ENCODE measurements at regions not wholly inside any gene's neighbourhood (a gene's known extent, or its start where the extent isn't known, plus 50 kb on each side); places are given as distances from the start of the nearest gene placed in this dataset.

DNA sequence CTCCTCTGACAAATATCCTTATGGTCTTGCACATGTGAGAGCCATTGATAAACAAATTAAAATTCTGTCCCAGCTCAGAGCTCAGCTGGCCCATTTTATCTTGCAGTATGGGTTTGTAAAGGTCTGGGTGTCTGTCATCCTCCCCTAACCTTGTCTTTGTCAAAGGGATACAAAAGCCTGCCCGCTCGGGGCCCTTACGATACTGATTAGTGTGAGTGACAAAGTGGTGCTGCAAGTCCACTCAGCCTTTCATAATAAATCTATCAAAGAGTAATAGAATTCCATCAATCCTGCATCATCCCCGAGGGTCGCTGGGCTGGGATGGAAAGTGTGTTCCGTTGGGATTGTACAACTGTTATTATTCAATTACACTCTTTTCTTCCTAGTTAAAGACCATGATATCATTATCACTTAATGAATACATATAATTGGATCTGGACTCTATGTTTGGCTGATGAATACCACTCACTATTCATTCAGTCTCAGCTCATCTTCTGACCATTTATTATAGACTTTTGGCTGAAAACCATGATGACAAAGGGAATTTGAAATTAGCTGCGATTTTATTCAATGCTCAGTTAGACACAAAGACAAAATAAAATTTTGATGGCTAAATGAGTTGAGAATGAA, 122.5 kb upstream of the FOXD3 start:
- H3K27ac ChIP-seq (ENCODE audit: low read depth, low read length, poor library complexity, severe bottlenecking) = no peak overlapping the region
- no peak overlapping the region for H3K4me2 ChIP-seq (ENCODE audit: low read length)
- H2AFZ ChIP-seq (ENCODE audit: low read length) = no peak overlapping the region
- H3K4me1 ChIP-seq (ENCODE audit: insufficient read depth, low read length, poor library complexity, severe bottlenecking) = peaks cover 2% of the 10 kb centered on the region
- DNase-seq (ENCODE audit: low spot score) = no peak
- CTCF ChIA-PET (ENCODE audit: unreplicated experiment) = no interaction called here
- POLR2A ChIA-PET = interaction anchor here (0.6 kb wide), 1 partner anchor 567 kb away, joined by 3 read pairs; no protein-coding TSS in a partner anchor
- no peaks in the 10 kb centered on the region for H3K79me2 ChIP-seq (ENCODE audit: insufficient read depth, low read depth, low read length)
- no TSS peak for BruUV-seq (replicated peaks)
- H3K4me3 ChIP-seq (ENCODE audit: low read depth, low read length, poor library complexity, severe bottlenecking) = no peak overlapping the region
- no peaks in the 10 kb centered on the region for H3K36me3 ChIP-seq (ENCODE audit: insufficient read depth, low read length)
- TF ChIP-seq EZH2phosphoT487 (IDR thresholded peaks at IDR 0.05; ENCODE audit: borderline replicate concordance, low read depth, low read length) = no peak
- no peaks in the 10 kb centered on the region for H4K20me1 ChIP-seq (ENCODE audit: insufficient read depth, low read length)
- intact Hi-C loops (cut with micrococcal nuclease; ENCODE audit: unreplicated experiment) = no loop called here
- no peaks in the 10 kb centered on the region for H3K9me2 ChIP-seq (ENCODE audit: insufficient read depth, low read length)
- no peaks in the 10 kb centered on the region for H3K9me3 ChIP-seq (ENCODE audit: low read length)

DNA sequence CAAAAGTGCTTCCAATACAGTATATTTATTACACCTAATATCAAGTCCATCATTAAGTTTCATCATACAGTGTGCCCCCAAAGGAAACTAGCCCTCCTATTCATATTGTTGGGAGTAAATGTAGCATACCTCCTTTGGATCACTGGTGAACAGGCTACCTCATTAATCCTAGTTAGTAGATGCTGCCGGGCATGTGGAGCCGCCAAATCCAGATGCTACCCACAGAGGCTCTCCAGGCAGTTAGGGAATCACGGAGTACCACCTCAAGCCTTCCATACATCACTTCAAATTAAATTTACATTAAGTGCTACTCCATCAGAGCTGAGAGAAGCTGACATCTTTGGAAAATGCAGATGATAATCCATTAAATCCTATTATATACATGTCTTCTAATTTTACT, 121.7 kb upstream of the FOXD3 start:
- no peaks in the 10 kb centered on the region for H3K4me1 ChIP-seq (ENCODE audit: insufficient read depth, low read length, poor library complexity, severe bottlenecking)
- no peaks in the 10 kb centered on the region for H3K36me3 ChIP-seq (ENCODE audit: insufficient read depth, low read length)
- TF ChIP-seq, protein P1, sequence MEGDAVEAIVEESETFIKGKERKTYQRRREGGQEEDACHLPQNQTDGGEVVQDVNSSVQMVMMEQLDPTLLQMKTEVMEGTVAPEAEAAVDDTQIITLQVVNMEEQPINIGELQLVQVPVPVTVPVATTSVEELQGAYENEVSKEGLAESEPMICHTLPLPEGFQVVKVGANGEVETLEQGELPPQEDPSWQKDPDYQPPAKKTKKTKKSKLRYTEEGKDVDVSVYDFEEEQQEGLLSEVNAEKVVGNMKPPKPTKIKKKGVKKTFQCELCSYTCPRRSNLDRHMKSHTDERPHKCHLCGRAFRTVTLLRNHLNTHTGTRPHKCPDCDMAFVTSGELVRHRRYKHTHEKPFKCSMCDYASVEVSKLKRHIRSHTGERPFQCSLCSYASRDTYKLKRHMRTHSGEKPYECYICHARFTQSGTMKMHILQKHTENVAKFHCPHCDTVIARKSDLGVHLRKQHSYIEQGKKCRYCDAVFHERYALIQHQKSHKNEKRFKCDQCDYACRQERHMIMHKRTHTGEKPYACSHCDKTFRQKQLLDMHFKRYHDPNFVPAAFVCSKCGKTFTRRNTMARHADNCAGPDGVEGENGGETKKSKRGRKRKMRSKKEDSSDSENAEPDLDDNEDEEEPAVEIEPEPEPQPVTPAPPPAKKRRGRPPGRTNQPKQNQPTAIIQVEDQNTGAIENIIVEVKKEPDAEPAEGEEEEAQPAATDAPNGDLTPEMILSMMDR (conservative IDR thresholded peaks at IDR 0.05; ENCODE audit: low read length) = no peak
- TF ChIP-seq EZH2phosphoT487 (IDR thresholded peaks at IDR 0.05; ENCODE audit: borderline replicate concordance, low read depth, low read length) = no peak
- no peak for DNase-seq (ENCODE audit: low spot score)
- H3K79me2 ChIP-seq (ENCODE audit: insufficient read depth, low read depth, low read length) = no peaks in the 10 kb centered on the region
- H4K20me1 ChIP-seq (ENCODE audit: insufficient read depth, low read length) = no peaks in the 10 kb centered on the region
- no peaks in the 10 kb centered on the region for H3K9me3 ChIP-seq (ENCODE audit: low read length)
- H3K4me3 ChIP-seq (ENCODE audit: low read depth, low read length, poor library complexity, severe bottlenecking) = no peak overlapping the region
- no peak overlapping the region for H3K27ac ChIP-seq (ENCODE audit: low read depth, low read length, poor library complexity, severe bottlenecking)
- ChIA-PET CTCF (ENCODE audit: unreplicated experiment) (no interaction called here), POLR2A (no interaction called here)
- H3K4me2 ChIP-seq (ENCODE audit: low read length) = no peak overlapping the region
- intact Hi-C loops (cut with micrococcal nuclease; ENCODE audit: unreplicated experiment) = no loop called here
- H2AFZ ChIP-seq (ENCODE audit: low read length) = no peak overlapping the region
- no TSS peak for BruUV-seq (replicated peaks)
- no peaks in the 10 kb centered on the region for H3K9me2 ChIP-seq (ENCODE audit: insufficient read depth, low read length)

DNA sequence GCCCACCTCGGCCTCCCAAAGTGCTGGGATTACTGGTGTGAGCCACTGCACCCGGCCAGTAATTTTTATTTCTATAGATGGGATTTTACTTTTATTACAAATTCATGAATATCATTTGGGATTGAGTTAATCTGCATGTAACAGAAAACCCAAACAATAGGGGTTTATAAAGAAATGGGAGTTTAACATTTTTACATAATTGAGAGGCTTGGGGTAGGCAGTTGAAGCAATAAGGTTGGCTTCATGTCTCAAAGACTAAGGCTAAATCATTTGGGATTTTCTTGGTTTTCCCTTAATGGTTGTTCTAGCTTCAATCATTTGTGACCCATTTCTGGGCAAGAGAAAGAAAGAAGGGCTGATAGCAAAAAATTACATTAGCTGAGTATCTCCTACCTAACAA, 118.7 kb upstream of the FOXD3 start:
- Histone ChIP-seq H3K9me3 (ENCODE audit: low read length) (no peaks in the 10 kb centered on the region), H3K9me2 (ENCODE audit: insufficient read depth, low read length) (no peaks in the 10 kb centered on the region), H2AFZ (ENCODE audit: low read length) (no peak overlapping the region), H3K79me2 (ENCODE audit: insufficient read depth, low read depth, low read length) (no peaks in the 10 kb centered on the region), H3K27ac (ENCODE audit: low read depth, low read length, poor library complexity, severe bottlenecking) (no peak overlapping the region), H4K20me1 (ENCODE audit: insufficient read depth, low read length) (no peaks in the 10 kb centered on the region), H3K36me3 (ENCODE audit: insufficient read depth, low read length) (no peaks in the 10 kb centered on the region), H3K4me3 (ENCODE audit: low read depth, low read length, poor library complexity, severe bottlenecking) (no peak overlapping the region), H3K4me1 (ENCODE audit: insufficient read depth, low read length, poor library complexity, severe bottlenecking) (no peaks in the 10 kb centered on the region), H3K4me2 (ENCODE audit: low read length) (no peak overlapping the region)
- intact Hi-C loops (cut with micrococcal nuclease; ENCODE audit: unreplicated experiment) = no loop called here
- TF ChIP-seq, protein P1 (conservative IDR thresholded peaks at IDR 0.05; ENCODE audit: low read length) = no peak
- BruUV-seq (replicated peaks) = no TSS peak
- ChIA-PET CTCF (ENCODE audit: unreplicated experiment) (no interaction called here), POLR2A (no interaction called here)
- no peak for DNase-seq (ENCODE audit: low spot score)

All from OCI-LY7 (cell line).